Panc1 (cell line): ENCODE measurements at regions not wholly inside any gene's neighbourhood (a gene's known extent, or its start where the extent isn't known, plus 50 kb on each side); places are given as distances from the start of the nearest gene placed in this dataset.
"Not testable (repeated sequence)": the region's sequence is repeated elsewhere in the genome, so short reads cannot be mapped to it uniquely, and the experiment has no call there.

Experiments used
- ATAC-seq: fragments of 200-7000 bp; cut with Tn5 transposase; 2 replicates; pipeline ENCODE4 v1.9.1; 2020; ENCODE audit warnings: mild to moderate bottlenecking, moderate library complexity
- BruUV-seq: library from RNA; stranded (reverse); fragments of 400-500 nt; replicated peaks from 2 replicates; lab custom pipeline; 2021; lab: Mats Ljungman, UMichigan
- CTCF ChIA-PET: fragments of 300-600 bp; sonication (Branson Sonifier 250); formaldehyde crosslinking; loops from one replicate; lab custom pipeline; 2022; ENCODE audit warnings: antibody characterized with exemption; lab: Charles Lee
- POLR2A ChIA-PET: fragments of 300-600 bp; sonication (Branson Sonifier 250); formaldehyde crosslinking; loops from one replicate; lab custom pipeline; 2022; ENCODE audit warnings: antibody characterized with exemption; lab: Charles Lee
- DNase-seq: peaks from one replicate; pipeline ENCODE4 v3.0.0-alpha.2; 2010; ENCODE audit warnings: low read depth, low spot score
- H3K27ac ChIP-seq: 2 replicates; pipeline ENCODE4 v1.5.1; 2011; ENCODE audit warnings: mild to moderate bottlenecking, low read length, inconsistent platforms
- H3K27me3 ChIP-seq: fragments of 200-500 bp; sonication (Bioruptor generic); 2 replicates; pipeline ENCODE4 v1.6.0; 2014; ENCODE audit warnings: low read length, inconsistent platforms; ENCODE audit not compliant: control insufficient read depth, insufficient read depth
- H3K36me3 ChIP-seq: fragments of 200-500 bp; sonication (Bioruptor generic); 2 replicates; pipeline ENCODE4 v1.5.1; 2014; ENCODE audit warnings: inconsistent platforms, mild to moderate bottlenecking, low read length, moderate library complexity; ENCODE audit not compliant: control insufficient read depth, insufficient read depth
- H3K4me1 ChIP-seq: 2 replicates; pipeline ENCODE4 v1.5.1; 2011; ENCODE audit warnings: inconsistent platforms, mild to moderate bottlenecking, low read length, moderate library complexity; ENCODE audit not compliant: control insufficient read depth, insufficient read depth
- H3K4me3 ChIP-seq, 2 experiments: 2 replicates each; pipeline ENCODE4 v1.5.1; 2011 to 2012; ENCODE audit warnings: low read depth in 2 of 2, low read length in 2 of 2, mild to moderate bottlenecking in 2 of 2, inconsistent platforms in 1 of 2, moderate library complexity in 1 of 2
- H3K9me3 ChIP-seq: fragments of 200-500 bp; sonication (Bioruptor generic); 2 replicates; pipeline ENCODE4 v1.5.1; 2014; ENCODE audit warnings: low read depth, mild to moderate bottlenecking, inconsistent platforms, low read length, moderate library complexity; ENCODE audit not compliant: control insufficient read depth, insufficient read depth
- POLR2AphosphoS5 ChIP-seq: IDR thresholded peaks from 2 replicates; pipeline ENCODE4 v1.6.1; 2012; ENCODE audit warnings: mild to moderate bottlenecking, low read depth, low read length, moderate library complexity
- SIN3A ChIP-seq: IDR thresholded peaks from 2 replicates; pipeline ENCODE4 v1.6.1; 2012; ENCODE audit warnings: low read depth, mild to moderate bottlenecking, low read length, moderate library complexity, borderline replicate concordance; ENCODE audit not compliant: insufficient read depth
- TCF7L2 ChIP-seq: IDR thresholded peaks from 2 replicates; pipeline ENCODE4 v1.6.1; 2011; ENCODE audit warnings: mild to moderate bottlenecking, low read depth, low read length, inconsistent platforms
- in situ Hi-C: cut with HindIII; loops from 2 replicates; pipeline ENCODE4 v1.10.0; 2016; ENCODE audit warnings: low sequenced_read_pairs, low pct_unique_long_range_greater_than_20kb
- intact Hi-C: fragments of 100-400 bp; cut with micrococcal nuclease; formaldehyde crosslinking; loops from one replicate; pipeline ENCODE4 v1.10.0; 2022; ENCODE audit not compliant: unreplicated experiment
- TF ChIP-seq, protein P1 (sequence below): fragments of 450-650 bp; IDR thresholded peaks from 2 replicates; pipeline ENCODE4 v1.5.1; 2017; ENCODE audit warnings: mild to moderate bottlenecking
- TF ChIP-seq, protein P2 (sequence below), 2 experiments: IDR thresholded peaks; 2 replicates each; pipeline ENCODE4 v1.6.1; 2011 to 2012; ENCODE audit warnings: low read depth in 2 of 2, control low read depth in 1 of 2, low read length in 1 of 2, mild to moderate bottlenecking in 1 of 2, moderate library complexity in 1 of 2; ENCODE audit not compliant: insufficient read depth in 1 of 2

- no peaks in the 10 kb centered on the region for H3K27me3 ChIP-seq
- in situ Hi-C loops (no loop called here), intact Hi-C loops (no loop called here)
- DNase-seq = no peak
- ATAC-seq = no peak
- POLR2A ChIA-PET = no interaction called here
- TF ChIP-seq SIN3A (no peak), POLR2AphosphoS5 (no peak), TCF7L2 (no peak)
- TF ChIP-seq, protein P1, sequence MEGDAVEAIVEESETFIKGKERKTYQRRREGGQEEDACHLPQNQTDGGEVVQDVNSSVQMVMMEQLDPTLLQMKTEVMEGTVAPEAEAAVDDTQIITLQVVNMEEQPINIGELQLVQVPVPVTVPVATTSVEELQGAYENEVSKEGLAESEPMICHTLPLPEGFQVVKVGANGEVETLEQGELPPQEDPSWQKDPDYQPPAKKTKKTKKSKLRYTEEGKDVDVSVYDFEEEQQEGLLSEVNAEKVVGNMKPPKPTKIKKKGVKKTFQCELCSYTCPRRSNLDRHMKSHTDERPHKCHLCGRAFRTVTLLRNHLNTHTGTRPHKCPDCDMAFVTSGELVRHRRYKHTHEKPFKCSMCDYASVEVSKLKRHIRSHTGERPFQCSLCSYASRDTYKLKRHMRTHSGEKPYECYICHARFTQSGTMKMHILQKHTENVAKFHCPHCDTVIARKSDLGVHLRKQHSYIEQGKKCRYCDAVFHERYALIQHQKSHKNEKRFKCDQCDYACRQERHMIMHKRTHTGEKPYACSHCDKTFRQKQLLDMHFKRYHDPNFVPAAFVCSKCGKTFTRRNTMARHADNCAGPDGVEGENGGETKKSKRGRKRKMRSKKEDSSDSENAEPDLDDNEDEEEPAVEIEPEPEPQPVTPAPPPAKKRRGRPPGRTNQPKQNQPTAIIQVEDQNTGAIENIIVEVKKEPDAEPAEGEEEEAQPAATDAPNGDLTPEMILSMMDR = no peak
- TF ChIP-seq, protein P2, sequence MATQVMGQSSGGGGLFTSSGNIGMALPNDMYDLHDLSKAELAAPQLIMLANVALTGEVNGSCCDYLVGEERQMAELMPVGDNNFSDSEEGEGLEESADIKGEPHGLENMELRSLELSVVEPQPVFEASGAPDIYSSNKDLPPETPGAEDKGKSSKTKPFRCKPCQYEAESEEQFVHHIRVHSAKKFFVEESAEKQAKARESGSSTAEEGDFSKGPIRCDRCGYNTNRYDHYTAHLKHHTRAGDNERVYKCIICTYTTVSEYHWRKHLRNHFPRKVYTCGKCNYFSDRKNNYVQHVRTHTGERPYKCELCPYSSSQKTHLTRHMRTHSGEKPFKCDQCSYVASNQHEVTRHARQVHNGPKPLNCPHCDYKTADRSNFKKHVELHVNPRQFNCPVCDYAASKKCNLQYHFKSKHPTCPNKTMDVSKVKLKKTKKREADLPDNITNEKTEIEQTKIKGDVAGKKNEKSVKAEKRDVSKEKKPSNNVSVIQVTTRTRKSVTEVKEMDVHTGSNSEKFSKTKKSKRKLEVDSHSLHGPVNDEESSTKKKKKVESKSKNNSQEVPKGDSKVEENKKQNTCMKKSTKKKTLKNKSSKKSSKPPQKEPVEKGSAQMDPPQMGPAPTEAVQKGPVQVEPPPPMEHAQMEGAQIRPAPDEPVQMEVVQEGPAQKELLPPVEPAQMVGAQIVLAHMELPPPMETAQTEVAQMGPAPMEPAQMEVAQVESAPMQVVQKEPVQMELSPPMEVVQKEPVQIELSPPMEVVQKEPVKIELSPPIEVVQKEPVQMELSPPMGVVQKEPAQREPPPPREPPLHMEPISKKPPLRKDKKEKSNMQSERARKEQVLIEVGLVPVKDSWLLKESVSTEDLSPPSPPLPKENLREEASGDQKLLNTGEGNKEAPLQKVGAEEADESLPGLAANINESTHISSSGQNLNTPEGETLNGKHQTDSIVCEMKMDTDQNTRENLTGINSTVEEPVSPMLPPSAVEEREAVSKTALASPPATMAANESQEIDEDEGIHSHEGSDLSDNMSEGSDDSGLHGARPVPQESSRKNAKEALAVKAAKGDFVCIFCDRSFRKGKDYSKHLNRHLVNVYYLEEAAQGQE (IDR thresholded peaks at IDR 0.05; ENCODE audit: insufficient read depth in 1 of 2, low read depth in 2 of 2, low read length in 1 of 2) = no peak
- H3K36me3 ChIP-seq = no peaks in the 10 kb centered on the region
- no peak overlapping the region for H3K27ac ChIP-seq
- no peak overlapping the region for H3K4me3 ChIP-seq
- CTCF ChIA-PET = no interaction called here
- H3K4me1 ChIP-seq = no peaks in the 10 kb centered on the region
- BruUV-seq = no TSS peak
- H3K9me3 ChIP-seq = no peaks in the 10 kb centered on the region
Observed at GRCh38 chr21:33994373-33994772, 78.8 kb upstream of the ATP5PO start.

GRCh38 chr21:33993286-33994231, 78.0 kb upstream of the ATP5PO start:
- ChIA-PET CTCF (no interaction called here), POLR2A (no interaction called here)
- Histone ChIP-seq H3K9me3 (no peaks in the 10 kb centered on the region), H3K36me3 (no peaks in the 10 kb centered on the region), H3K27me3 (no peaks in the 10 kb centered on the region), H3K4me3 (no peak overlapping the region), H3K4me1 (no peaks in the 10 kb centered on the region), H3K27ac (peak overlapping the region; percentile 29; the same call in 1 of the 2 replicates)
- DNase-seq = no peak
- intact Hi-C loops = no loop called here
- in situ Hi-C loops = no loop called here
- no peak for TF ChIP-seq POLR2AphosphoS5
- TF ChIP-seq TCF7L2 = no peak
- TF ChIP-seq, protein P2 (IDR thresholded peaks at IDR 0.05; ENCODE audit: insufficient read depth in 1 of 2, low read depth in 2 of 2, low read length in 1 of 2) = no peak
- ATAC-seq = no peak
- BruUV-seq = no TSS peak

GRCh38 chr21:33992412-33992811, 76.8 kb upstream of the ATP5PO start:
- ATAC-seq, H3K4me3 ChIP-seq, CTCF ChIA-PET, H3K27ac ChIP-seq, H3K9me3 ChIP-seq, intact Hi-C loops, in situ Hi-C loops, DNase-seq, H3K36me3 ChIP-seq, POLR2A ChIA-PET, H3K4me1 ChIP-seq, H3K27me3 ChIP-seq, BruUV-seq: not testable (repeated sequence)
